ENCODE measurements at regions not wholly inside any gene's neighbourhood (a gene's known extent, or its start where the extent isn't known, plus 50 kb on each side); places are given as distances from the start of the nearest gene placed in this dataset.

DNA sequence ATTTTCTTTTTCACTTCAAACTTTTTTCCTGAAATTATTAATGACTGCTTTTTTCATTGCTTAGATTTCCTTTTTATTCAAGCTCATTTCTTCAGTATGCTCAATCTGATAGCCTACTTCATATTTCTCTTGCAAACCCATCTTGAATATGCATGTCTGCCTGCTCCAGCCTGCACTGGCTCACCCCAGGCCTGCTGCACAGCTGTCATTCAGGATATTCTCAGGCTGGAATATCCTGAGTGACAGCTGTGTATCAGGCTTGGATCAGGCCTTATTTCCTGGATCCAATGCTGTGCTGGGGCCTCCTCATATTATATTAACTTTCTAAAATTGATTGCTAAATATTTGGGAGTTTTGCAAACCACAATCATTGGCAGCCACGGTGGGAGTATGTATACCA lies 120.2 kb upstream of the TNS3 start:
- Histone ChIP-seq H4K20me1 (ENCODE audit: insufficient read depth, poor library complexity, severe bottlenecking) (no peaks in the 10 kb centered on the region), H3K27me3 (no peaks in the 10 kb centered on the region), H3K4me1 (ENCODE audit: insufficient read depth) (no peaks in the 10 kb centered on the region), H3K79me2 (no peaks in the 10 kb centered on the region), H3K4me2 (no peak overlapping the region), H3K36me3 (replicated peaks; ENCODE audit: insufficient read depth, low read depth) (no peaks in the 10 kb centered on the region), H2AFZ (no peak overlapping the region), H3K9me3 (ENCODE audit: low read depth) (no peaks in the 10 kb centered on the region), H3K9me2 (replicated peaks; ENCODE audit: insufficient read depth) (no peaks in the 10 kb centered on the region), H3K27ac (no peak overlapping the region), H3K4me3 (no peak overlapping the region)
- TF ChIP-seq EZH2 (IDR thresholded peaks at IDR 0.05; ENCODE audit: borderline replicate concordance) (no peak), EZH2phosphoT487 (IDR thresholded peaks at IDR 0.05; ENCODE audit: low read depth, severe bottlenecking, unreplicated experiment) (no peak)
- TF ChIP-seq, protein P1, sequence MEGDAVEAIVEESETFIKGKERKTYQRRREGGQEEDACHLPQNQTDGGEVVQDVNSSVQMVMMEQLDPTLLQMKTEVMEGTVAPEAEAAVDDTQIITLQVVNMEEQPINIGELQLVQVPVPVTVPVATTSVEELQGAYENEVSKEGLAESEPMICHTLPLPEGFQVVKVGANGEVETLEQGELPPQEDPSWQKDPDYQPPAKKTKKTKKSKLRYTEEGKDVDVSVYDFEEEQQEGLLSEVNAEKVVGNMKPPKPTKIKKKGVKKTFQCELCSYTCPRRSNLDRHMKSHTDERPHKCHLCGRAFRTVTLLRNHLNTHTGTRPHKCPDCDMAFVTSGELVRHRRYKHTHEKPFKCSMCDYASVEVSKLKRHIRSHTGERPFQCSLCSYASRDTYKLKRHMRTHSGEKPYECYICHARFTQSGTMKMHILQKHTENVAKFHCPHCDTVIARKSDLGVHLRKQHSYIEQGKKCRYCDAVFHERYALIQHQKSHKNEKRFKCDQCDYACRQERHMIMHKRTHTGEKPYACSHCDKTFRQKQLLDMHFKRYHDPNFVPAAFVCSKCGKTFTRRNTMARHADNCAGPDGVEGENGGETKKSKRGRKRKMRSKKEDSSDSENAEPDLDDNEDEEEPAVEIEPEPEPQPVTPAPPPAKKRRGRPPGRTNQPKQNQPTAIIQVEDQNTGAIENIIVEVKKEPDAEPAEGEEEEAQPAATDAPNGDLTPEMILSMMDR (IDR thresholded peaks at IDR 0.05; ENCODE audit: poor library complexity): no peak
- no peak for DNase-seq (ENCODE audit: low spot score)
- 82% methylated on average over 1 of the region's 1 CpG for WGBS (ENCODE audit: low lambda C conversion rate, missing lambda C conversion rate)

DNA sequence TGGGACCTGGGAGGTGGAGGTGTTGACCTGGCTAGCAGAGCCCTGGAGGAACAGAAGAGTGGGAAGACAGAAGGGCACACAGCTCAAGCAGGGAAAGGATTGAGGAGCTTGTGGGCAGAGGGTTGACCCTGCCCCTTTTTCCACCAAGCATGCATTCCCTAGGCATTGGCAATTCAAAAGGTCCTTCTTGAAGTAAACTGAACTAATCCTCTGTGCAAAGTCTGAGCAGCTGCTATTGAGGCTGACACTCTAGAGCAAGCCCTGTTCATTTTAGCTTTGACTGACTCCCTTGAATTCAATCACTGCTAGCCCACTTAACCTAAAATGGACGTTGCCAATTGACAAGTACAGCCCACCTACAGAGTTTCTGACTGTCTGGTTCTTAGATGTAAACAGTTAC lies 116.5 kb upstream of the TNS3 start:
- H3K9me3 ChIP-seq (ENCODE audit: low read depth): no peaks in the 10 kb centered on the region
- no peak overlapping the region for H3K4me3 ChIP-seq
- H3K4me2 ChIP-seq: no peak overlapping the region
- WGBS (ENCODE audit: low lambda C conversion rate, missing lambda C conversion rate): 41% methylated on average over 1 of the region's 1 CpG
- H3K4me1 ChIP-seq (ENCODE audit: insufficient read depth): peaks cover 8% of the 10 kb centered on the region
- H3K9me2 ChIP-seq (replicated peaks; ENCODE audit: insufficient read depth): no peaks in the 10 kb centered on the region
- no peak overlapping the region for H2AFZ ChIP-seq
- H3K27ac ChIP-seq: no peak overlapping the region
- H4K20me1 ChIP-seq (ENCODE audit: insufficient read depth, poor library complexity, severe bottlenecking): no peaks in the 10 kb centered on the region
- no peak for DNase-seq (ENCODE audit: low spot score)
- no peak for TF ChIP-seq EZH2phosphoT487 (IDR thresholded peaks at IDR 0.05; ENCODE audit: low read depth, severe bottlenecking, unreplicated experiment)
- TF ChIP-seq EZH2 (IDR thresholded peaks at IDR 0.05; ENCODE audit: borderline replicate concordance): no peak
- TF ChIP-seq, protein P1 (IDR thresholded peaks at IDR 0.05; ENCODE audit: poor library complexity): no peak
- H3K79me2 ChIP-seq: no peaks in the 10 kb centered on the region
- no peaks in the 10 kb centered on the region for H3K36me3 ChIP-seq (replicated peaks; ENCODE audit: insufficient read depth, low read depth)
- no peaks in the 10 kb centered on the region for H3K27me3 ChIP-seq

DNA sequence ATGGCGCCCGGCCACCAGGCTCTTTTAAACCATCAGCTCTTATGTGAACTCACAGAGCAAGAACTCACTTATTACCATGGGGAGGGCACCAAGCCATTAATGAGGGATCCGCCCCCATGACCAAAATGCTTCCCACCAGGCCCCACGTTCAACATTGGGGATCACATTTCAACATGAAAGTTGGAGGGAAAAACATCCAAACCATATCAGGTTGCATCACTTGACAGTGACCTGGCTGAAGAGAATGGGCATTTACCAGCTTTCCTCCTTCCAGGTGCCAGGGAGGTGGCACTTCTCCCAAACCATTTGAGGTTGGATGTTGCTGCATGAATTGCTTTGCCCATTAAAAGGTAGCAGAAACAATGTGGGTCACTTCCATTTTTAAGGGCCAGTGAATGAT lies 115.6 kb upstream of the TNS3 start:
- Histone ChIP-seq H2AFZ (no peak overlapping the region), H3K36me3 (replicated peaks; ENCODE audit: insufficient read depth, low read depth) (no peaks in the 10 kb centered on the region), H3K4me3 (no peak overlapping the region), H3K9me2 (replicated peaks; ENCODE audit: insufficient read depth) (no peaks in the 10 kb centered on the region), H4K20me1 (ENCODE audit: insufficient read depth, poor library complexity, severe bottlenecking) (no peaks in the 10 kb centered on the region), H3K4me1 (ENCODE audit: insufficient read depth) (peaks cover 8% of the 10 kb centered on the region), H3K4me2 (no peak overlapping the region), H3K79me2 (no peaks in the 10 kb centered on the region), H3K27ac (no peak overlapping the region), H3K9me3 (ENCODE audit: low read depth) (no peaks in the 10 kb centered on the region), H3K27me3 (no peaks in the 10 kb centered on the region)
- TF ChIP-seq EZH2 (IDR thresholded peaks at IDR 0.05; ENCODE audit: borderline replicate concordance): no peak
- TF ChIP-seq, protein P1 (IDR thresholded peaks at IDR 0.05; ENCODE audit: poor library complexity): no peak
- no peak for TF ChIP-seq EZH2phosphoT487 (IDR thresholded peaks at IDR 0.05; ENCODE audit: low read depth, severe bottlenecking, unreplicated experiment)
- WGBS (ENCODE audit: low lambda C conversion rate, missing lambda C conversion rate): 84% methylated on average over 4 of the region's 4 CpGs
- no peak for DNase-seq (ENCODE audit: low spot score)

DNA sequence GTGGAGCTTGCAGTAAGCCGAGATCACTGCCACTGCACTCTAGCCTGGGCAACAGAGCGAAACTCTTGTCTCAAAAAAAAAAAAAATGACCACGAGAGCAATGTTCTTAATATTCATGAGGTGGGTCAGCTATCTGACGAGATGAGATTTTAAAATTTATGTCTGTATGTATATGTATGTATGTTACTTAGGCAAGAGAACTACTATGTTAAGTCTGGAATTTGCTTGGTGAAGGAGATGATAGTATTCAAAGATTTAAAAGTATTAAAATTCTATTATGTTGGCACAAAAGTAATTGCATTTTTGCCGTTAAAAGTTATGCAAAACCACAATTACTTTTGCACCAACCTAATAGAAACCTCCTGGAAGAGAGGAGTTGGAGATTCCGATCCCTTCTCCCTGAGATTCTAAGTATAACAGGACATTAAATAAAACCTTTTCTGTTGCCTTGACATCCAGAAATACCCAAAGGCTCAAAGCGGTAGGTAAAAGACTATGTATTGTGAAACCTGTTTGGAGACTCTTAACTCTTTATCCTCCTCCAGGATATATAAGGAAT lies 114.3 kb upstream of the TNS3 start:
- H3K9me3 ChIP-seq (ENCODE audit: low read depth): no peaks in the 10 kb centered on the region
- H3K4me3 ChIP-seq: no peak overlapping the region
- no peaks in the 10 kb centered on the region for H3K79me2 ChIP-seq
- no peaks in the 10 kb centered on the region for H3K27me3 ChIP-seq
- no peak overlapping the region for H3K27ac ChIP-seq
- TF ChIP-seq EZH2 (IDR thresholded peaks at IDR 0.05; ENCODE audit: borderline replicate concordance): no peak
- no peak for TF ChIP-seq EZH2phosphoT487 (IDR thresholded peaks at IDR 0.05; ENCODE audit: low read depth, severe bottlenecking, unreplicated experiment)
- TF ChIP-seq, protein P1 (IDR thresholded peaks at IDR 0.05; ENCODE audit: poor library complexity): no peak
- DNase-seq (ENCODE audit: low spot score): no peak
- H4K20me1 ChIP-seq (ENCODE audit: insufficient read depth, poor library complexity, severe bottlenecking): no peaks in the 10 kb centered on the region
- no peak overlapping the region for H3K4me2 ChIP-seq
- H3K36me3 ChIP-seq (replicated peaks; ENCODE audit: insufficient read depth, low read depth): no peaks in the 10 kb centered on the region
- H3K9me2 ChIP-seq (replicated peaks; ENCODE audit: insufficient read depth): no peaks in the 10 kb centered on the region
- 84% methylated on average over 7 of the region's 7 CpGs for WGBS (ENCODE audit: low lambda C conversion rate, missing lambda C conversion rate)
- peaks cover 8% of the 10 kb centered on the region for H3K4me1 ChIP-seq (ENCODE audit: insufficient read depth)
- H2AFZ ChIP-seq: no peak overlapping the region
